OCI-LY7 (cell line): ENCODE measurements at regions not wholly inside any gene's neighbourhood (a gene's known extent, or its start where the extent isn't known, plus 50 kb on each side); places are given as distances from the start of the nearest gene placed in this dataset.

Experiments used
- CTCF ChIP-seq: fragments of 200-600 bp; sonication (generic); conservative IDR thresholded peaks from 2 replicates; pipeline ENCODE4 v1.5.1; 2014; ENCODE audit warnings: mild to moderate bottlenecking, antibody characterized with exemption, low read length, moderate library complexity, mixed read lengths
- EZH2phosphoT487 ChIP-seq: fragments of 200-600 bp; sonication (generic); IDR thresholded peaks from 2 replicates; pipeline ENCODE4 v1.6.1; 2018; ENCODE audit warnings: low read depth, borderline replicate concordance, mild to moderate bottlenecking, mixed run types, antibody characterized with exemption, low read length, moderate library complexity, mixed read lengths

DNA sequence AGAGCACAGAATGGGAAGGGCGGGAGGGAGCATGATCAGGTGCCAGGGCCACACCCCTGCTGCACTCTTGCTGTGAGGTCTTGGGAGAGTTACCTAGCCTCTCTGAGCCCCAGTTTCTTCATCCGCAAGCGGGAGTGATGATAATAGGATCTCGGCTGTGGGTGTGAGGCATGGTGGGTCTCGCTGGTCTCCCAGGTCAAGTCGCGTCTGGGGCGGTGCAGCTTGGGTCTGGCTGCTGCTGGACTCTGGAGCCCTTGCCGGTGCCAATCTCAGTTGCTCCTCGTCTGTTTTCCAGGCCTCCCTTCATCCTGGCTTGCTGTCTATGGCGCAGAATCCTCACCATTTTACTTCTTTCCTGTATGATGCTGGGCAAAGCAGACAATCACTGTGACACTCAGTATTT lies 130.3 kb upstream of the RAB12 start:
- no peak for TF ChIP-seq EZH2phosphoT487
- TF ChIP-seq CTCF, result 0 out of 2 replicates have a peak, but pooled peaks have one; percentile 15
